ENCODE measurements at regions not wholly inside any gene's neighbourhood (a gene's known extent, or its start where the extent isn't known, plus 50 kb on each side); places are given as distances from the start of the nearest gene placed in this dataset.
"Not testable (repeated sequence)": the region's sequence is repeated elsewhere in the genome, so short reads cannot be mapped to it uniquely, and the experiment has no call there.

DNA sequence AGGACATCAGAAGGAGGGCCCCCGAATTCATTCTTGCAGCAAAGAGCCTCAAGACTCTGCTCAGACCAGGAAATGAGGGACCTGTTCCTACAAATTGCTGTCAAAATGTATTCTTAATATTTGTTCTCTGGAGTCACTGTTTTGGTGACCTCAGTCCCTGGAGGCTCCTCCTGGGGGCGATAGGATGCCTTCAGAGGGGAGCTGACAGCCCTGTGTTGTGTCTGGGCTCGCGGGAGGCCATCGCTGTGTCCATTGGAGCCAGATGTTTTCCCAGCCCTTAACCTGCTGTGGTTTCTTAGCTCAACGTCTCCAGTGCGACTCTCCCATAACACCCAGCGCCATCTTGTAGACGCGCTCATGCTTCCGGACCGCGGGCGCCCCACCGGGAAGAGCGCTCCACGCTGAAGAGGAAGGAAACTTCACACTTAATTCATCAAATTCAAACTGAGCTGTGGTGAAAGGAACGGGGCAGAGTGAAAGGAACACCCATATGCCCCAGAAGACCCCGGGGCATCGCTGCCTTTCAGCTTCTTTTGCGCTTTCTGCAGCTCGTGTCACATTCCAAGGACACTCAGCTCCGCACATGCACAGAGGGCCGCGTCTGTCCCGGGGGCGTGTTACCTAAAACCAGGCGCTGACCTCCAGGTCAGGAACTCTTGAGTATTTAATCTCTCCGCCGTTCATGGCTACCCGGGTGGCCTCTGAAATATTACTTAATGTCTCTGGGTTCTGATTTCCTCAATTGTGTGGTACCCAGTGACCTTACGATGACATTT, 112.3 kb upstream of the GDNF start:
- H3K27ac ChIP-seq, result no peak overlapping the region
- H3K9me3 ChIP-seq, result no peaks in the 10 kb centered on the region
- intact Hi-C loops (cut with DNase I; ENCODE audit: low total_unique reads), result no loop called here
- H3K36me3 ChIP-seq, result no peaks in the 10 kb centered on the region
- H3K27me3 ChIP-seq, result no peaks in the 10 kb centered on the region
- H3K4me3 ChIP-seq, result no peak overlapping the region
- no peak for DNase-seq (ENCODE audit: low spot score in 2 of 2)
- H3K4me1 ChIP-seq, result no peaks in the 10 kb centered on the region
- no peak for TF ChIP-seq POLR2A (IDR thresholded peaks at IDR 0.05)

DNA sequence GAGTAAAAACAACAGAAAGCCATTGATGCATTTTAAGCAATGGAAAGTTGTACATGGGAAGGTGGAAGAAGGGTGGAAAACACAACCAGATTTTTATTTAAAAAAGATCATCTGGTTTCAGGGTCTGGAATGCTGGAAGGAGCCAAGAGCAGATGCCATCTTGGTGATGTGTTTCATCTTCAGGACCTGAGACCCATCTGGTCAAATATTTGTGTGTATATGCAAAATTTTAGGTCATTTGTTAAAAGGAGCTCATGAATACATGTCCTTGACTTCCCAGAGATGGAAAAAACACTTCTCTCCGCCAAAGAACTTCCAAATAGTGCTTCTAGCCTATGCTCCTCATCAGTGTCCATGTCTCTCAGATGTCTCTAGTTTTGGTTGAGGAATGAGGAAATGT, 110.6 kb upstream of the GDNF start:
- no peaks in the 10 kb centered on the region for H3K27me3 ChIP-seq
- no peak overlapping the region for H3K27ac ChIP-seq
- no peaks in the 10 kb centered on the region for H3K4me1 ChIP-seq
- TF ChIP-seq POLR2A (IDR thresholded peaks at IDR 0.05) (no peak), POLR2AphosphoS5 (IDR thresholded peaks at IDR 0.05) (no peak)
- TF ChIP-seq, protein P1, sequence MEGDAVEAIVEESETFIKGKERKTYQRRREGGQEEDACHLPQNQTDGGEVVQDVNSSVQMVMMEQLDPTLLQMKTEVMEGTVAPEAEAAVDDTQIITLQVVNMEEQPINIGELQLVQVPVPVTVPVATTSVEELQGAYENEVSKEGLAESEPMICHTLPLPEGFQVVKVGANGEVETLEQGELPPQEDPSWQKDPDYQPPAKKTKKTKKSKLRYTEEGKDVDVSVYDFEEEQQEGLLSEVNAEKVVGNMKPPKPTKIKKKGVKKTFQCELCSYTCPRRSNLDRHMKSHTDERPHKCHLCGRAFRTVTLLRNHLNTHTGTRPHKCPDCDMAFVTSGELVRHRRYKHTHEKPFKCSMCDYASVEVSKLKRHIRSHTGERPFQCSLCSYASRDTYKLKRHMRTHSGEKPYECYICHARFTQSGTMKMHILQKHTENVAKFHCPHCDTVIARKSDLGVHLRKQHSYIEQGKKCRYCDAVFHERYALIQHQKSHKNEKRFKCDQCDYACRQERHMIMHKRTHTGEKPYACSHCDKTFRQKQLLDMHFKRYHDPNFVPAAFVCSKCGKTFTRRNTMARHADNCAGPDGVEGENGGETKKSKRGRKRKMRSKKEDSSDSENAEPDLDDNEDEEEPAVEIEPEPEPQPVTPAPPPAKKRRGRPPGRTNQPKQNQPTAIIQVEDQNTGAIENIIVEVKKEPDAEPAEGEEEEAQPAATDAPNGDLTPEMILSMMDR (IDR thresholded peaks at IDR 0.05), result no peak
- no peaks in the 10 kb centered on the region for H3K36me3 ChIP-seq
- H3K4me3 ChIP-seq, result no peak overlapping the region
- DNase-seq (ENCODE audit: low spot score in 2 of 2), result no peak
- intact Hi-C loops (cut with DNase I; ENCODE audit: low total_unique reads), result no loop called here
- H3K9me3 ChIP-seq, result no peaks in the 10 kb centered on the region

DNA sequence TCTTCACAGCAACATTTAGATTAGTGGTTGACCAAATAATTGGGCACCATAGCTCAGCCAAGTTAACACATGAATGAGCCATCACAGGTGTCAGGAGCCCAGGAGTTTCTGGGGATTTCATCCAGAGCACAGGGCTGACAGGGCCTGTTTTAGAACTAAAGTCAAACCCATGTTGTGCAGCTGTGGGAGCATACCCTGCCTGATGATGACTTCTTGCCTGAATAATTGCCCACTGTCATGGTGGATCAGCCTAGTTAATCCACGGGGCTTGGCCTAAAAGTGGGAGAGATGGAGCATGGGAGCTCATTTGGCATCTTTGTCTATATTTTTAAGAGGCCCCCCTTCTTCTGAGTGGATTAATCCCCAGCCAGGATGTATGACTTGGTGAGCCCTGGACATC, 105.6 kb upstream of the GDNF start:
- Histone ChIP-seq H3K9me3 (no peaks in the 10 kb centered on the region), H3K36me3 (no peaks in the 10 kb centered on the region), H3K27me3 (no peaks in the 10 kb centered on the region), H3K4me3 (no peak overlapping the region), H3K27ac (no peak overlapping the region), H3K4me1 (no peaks in the 10 kb centered on the region)
- no peak for DNase-seq (ENCODE audit: low spot score in 2 of 2)
- no peak for TF ChIP-seq POLR2AphosphoS5 (IDR thresholded peaks at IDR 0.05)
- TF ChIP-seq, protein P1 (IDR thresholded peaks at IDR 0.05), result no peak
- TF ChIP-seq POLR2A (IDR thresholded peaks at IDR 0.05), result no peak
- intact Hi-C loops (cut with DNase I; ENCODE audit: low total_unique reads), result no loop called here

DNA sequence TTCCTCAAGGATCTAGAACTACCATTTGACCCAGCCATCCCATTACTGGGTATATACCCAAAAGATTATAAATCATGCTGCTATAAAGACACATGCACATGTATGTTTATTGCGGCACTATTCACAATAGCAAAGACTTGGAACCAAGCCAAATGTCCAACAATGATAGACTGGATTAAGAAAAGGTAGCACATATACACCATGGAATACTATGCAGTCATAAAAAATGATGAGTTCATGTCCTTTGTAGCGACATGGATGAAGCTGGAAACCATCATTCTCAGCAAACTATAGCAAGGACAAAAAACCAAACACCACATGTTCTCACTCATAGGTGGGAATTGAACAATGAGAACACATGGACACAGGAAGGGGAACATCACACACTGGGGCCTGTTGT, 103.3 kb upstream of the GDNF start:
- intact Hi-C loops (cut with DNase I; ENCODE audit: low total_unique reads); H3K27ac ChIP-seq; H3K9me3 ChIP-seq; H3K27me3 ChIP-seq; H3K4me1 ChIP-seq; DNase-seq (ENCODE audit: low spot score in 2 of 2); H3K36me3 ChIP-seq; H3K4me3 ChIP-seq: not testable (repeated sequence)

DNA sequence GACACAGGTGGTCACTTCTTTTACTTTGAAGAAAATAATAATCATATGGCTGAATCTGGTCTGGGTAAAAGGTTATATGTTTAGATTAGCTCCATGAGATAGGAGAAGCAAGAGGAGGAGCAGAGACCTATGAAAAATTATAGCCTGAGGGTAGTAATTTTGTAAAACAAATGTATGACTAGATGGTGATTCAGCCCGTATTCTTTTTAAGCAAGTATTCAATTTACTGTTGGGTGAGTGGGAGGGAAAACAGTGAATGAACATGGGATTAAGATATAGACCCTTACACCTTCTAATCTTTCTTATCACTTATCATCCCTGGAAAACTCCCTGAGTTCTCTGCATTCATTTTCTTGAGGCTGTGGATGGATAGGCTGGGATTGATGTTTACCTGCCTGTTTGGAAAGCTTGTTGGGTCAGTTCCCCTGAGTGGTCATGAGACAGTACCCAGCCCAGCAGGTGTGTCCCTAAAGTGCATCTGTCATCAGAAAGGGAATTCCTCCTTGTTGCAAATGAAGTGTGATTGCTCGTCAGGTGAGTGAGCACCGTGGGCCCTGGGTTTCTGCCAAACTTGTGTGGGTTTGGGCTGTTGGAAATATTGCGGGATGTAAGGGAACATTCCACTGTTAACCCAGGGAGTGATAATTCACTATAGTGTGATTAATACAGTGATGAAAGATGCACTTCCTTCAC, 101.2 kb upstream of the GDNF start:
- DNase-seq (ENCODE audit: low spot score in 2 of 2), result no peak
- no peak overlapping the region for H3K27ac ChIP-seq
- H3K27me3 ChIP-seq, result no peaks in the 10 kb centered on the region
- H3K36me3 ChIP-seq, result no peaks in the 10 kb centered on the region
- intact Hi-C loops (cut with DNase I; ENCODE audit: low total_unique reads), result no loop called here
- H3K4me3 ChIP-seq, result no peak overlapping the region
- TF ChIP-seq POLR2AphosphoS5 (IDR thresholded peaks at IDR 0.05), result no peak
- TF ChIP-seq, protein P1 (IDR thresholded peaks at IDR 0.05), result no peak
- no peak for TF ChIP-seq POLR2A (IDR thresholded peaks at IDR 0.05)
- no peaks in the 10 kb centered on the region for H3K4me1 ChIP-seq
- peaks cover 0 to 6% of the 10 kb centered on the region in 2 donors for H3K9me3 ChIP-seq

DNA sequence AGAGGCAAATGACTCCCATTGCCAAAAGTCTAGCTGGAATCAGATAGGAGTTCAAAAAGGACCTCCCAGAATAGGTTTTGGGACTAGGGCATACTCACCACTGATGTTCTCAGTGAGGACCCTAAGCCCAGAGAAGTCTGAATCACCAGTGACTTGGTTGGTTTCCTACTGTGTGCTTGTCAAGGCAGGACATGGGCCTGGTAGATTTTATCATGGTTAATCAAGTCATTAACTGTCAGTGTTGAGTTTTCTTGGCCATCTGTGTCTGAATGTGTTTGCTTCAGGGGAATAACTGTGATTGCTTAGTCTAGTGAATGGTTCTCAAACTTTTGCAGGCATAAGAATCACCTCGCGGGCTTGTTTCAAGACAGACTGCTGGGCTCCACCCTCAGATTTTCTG, 99.0 kb upstream of the GDNF start:
- no peak overlapping the region for H3K27ac ChIP-seq
- TF ChIP-seq POLR2A (IDR thresholded peaks at IDR 0.05) (no peak), POLR2AphosphoS5 (IDR thresholded peaks at IDR 0.05) (no peak)
- TF ChIP-seq, protein P1 (IDR thresholded peaks at IDR 0.05), result no peak
- no peaks in the 10 kb centered on the region for H3K4me1 ChIP-seq
- no peak overlapping the region for H3K4me3 ChIP-seq
- no peaks in the 10 kb centered on the region for H3K36me3 ChIP-seq
- H3K9me3 ChIP-seq, result peaks cover 0 to 6% of the 10 kb centered on the region in 2 donors
- intact Hi-C loops (cut with DNase I; ENCODE audit: low total_unique reads), result no loop called here
- H3K27me3 ChIP-seq, result no peaks in the 10 kb centered on the region
- no peak for DNase-seq (ENCODE audit: low spot score in 2 of 2)

Data from breast epithelium (tissue), 4 donors.